Daoy (cell line): ENCODE measurements at regions not wholly inside any gene's neighbourhood (a gene's known extent, or its start where the extent isn't known, plus 50 kb on each side); places are given as distances from the start of the nearest gene placed in this dataset.
A peak's percentile ranks its signal among the peaks of the same experiment; 100 is the strongest.

ENCODE experiments used
- DNase-seq: peaks from one replicate; pipeline ENCODE4 v3.0.0-alpha.2; 2015; ENCODE audit warnings: low read depth

DNA sequence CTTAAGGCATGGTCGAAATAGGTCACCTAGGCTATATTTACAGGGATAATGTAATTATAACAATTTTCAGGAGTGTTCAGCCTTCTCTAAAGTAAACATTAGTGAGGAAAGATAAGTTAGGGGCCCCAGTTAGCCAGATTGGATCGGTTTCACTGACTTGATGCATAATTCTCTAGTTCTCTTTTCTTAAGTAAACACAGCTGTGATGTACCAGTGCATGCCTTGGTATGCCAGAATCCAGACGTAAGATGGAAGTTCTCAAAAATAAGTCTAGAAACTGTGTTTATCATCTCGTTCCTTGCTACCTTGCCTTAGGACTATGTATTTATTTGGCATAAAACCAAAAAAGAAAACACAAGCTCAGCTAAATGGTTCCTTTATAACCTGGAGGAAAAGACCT lies 442.2 kb upstream of the CLINT1 start:
- no peak for DNase-seq

DNA sequence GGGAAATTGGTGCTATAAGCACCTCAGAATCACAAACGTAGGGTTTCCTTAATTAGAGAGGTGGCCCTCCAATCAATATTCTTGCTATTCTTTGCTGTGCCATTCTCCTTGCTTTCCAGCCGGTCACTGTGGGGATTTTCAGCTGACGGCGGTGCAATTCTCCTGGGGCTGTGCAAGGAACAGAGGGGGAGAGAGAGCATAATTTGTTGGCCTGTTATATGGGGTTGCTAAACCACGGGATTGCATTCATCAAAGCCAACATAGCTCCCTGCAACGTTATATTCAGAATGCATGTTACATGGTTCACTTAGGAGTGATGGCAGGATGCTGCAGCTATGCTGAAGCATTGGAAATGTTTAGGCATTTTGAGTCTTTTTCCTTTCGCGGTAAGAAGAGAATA lies 441.3 kb upstream of the CLINT1 start:
- no peak for DNase-seq

GRCh38 chr5:158297002-158297527 lies 438.1 kb upstream of the CLINT1 start:
- no peak for DNase-seq

DNA sequence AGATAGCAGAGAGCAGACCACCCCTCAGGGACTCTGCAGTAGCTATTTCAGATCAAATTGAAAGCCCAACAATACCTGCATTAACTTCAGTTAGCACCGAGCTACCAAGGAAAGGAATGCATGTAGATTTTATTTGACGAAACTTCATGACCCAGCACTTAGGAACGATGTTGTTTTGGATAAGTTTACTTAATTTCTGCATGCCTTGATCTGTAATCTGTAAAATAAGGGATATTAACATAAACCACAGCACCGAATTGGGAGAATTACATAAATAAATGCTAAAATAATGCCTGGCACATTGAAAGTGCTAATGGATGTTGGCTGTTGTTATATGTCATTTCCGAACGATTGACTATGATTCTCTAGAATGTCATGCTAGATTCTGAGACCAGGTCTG lies 435.8 kb upstream of the CLINT1 start:
- DNase-seq: no peak

DNA sequence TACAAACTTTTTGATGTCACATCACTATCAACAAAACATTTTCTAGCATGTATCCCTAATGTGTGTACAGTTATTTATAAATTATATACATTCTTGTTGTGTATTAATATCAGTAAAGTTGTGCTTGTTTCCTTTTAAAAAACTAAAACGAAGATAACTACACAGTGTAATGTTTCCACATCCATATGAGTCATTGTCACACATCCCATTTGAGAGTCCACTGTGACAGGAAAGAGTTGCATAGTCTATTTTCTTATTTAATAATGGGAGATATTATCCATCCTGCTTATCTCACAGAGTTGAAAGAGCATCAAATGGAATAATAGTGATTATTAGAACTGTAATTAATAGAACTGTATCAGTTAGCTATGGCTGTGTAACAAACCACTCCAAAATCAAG lies 434.0 kb upstream of the CLINT1 start:
- no peak for DNase-seq

DNA sequence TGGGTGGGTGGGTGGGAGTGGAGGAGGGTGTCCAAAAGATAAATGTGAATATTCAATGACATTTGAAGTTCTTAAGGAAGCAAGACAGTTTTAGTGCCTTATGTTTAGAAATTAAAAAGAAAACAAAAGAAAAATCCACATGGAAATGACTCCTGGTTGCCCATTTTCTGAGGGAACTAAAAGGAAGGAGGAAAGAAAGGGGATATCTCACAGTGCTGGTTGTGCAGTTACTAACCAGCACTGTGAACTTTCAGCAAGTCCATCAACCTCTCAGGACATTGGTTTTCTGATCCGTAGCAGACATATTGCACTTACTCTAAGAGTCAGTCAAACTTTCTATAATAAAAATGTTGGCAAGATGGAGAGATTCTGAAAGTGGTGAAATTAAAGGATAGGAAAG lies 431.0 kb upstream of the CLINT1 start:
- no peak for DNase-seq

- DNase-seq: no peak
Measured at GRCh38 chr5:158288272-158288657, 429.3 kb upstream of the CLINT1 start.

GRCh38 chr5:158287643-158288271 lies 428.8 kb upstream of the CLINT1 start:
- peak; percentile 85 for DNase-seq

GRCh38 chr5:158286827-158287226 lies 427.9 kb upstream of the CLINT1 start:
- DNase-seq: no peak

DNA sequence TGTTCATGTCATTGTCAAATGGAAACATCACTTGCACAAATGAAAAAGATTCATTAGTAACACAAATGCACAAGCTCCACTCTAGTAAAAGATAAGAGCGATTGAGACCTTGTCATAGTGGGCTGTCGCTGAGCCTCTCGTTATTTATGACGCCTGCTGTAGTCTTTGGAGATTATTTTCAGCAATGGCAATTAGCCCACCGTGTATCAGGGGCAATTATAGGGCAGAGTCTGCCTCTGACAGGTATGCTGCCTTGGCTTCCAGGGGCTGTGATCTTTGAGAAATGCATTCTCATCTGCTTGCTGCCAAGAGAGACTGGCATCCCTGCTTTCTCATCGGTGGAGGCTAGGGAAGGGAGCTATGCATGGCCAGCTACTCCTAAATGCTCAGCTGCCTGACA lies 426.8 kb upstream of the CLINT1 start:
- no peak for DNase-seq

DNA sequence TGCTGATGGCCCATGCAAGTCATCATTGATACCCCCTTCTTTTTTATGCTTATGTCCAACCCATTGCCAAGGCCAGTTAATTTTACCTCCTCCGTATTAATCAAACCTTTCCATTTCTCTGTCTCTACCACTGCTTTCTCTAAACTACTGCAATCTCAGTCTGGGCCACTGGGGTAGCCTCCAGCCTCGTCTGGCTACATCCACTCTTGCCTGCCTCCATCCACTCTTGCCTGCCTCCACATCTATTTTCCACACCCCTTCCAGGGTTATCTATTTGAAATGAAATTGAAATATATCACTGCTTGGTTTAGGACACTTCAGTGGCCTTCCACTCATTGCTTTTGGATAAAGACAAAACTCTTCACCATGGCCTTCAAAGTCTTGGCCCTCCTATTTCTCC lies 425.3 kb upstream of the CLINT1 start:
- DNase-seq: no peak

DNA sequence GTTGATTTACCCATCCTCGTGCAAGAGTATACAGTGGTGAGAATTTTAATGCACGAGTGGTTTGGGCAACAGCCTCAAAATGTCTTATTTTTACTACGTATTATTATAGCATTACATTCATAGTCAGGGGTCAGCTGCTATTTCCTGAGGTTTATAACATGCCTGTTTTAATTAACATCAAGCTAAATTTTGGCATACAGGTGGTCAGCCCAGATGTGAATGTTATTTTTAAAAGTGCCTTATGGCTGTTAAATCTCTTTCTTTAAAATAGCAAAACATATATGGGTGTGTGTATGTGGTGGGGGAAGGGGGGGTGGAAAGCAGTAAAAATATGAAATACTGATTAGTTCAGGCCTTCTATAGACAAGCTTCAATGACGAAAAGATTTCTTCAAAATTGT lies 424.5 kb upstream of the CLINT1 start:
- DNase-seq: no peak

- DNase-seq: no peak
Measured at GRCh38 chr5:158278216-158278925, 419.4 kb upstream of the CLINT1 start.

DNA sequence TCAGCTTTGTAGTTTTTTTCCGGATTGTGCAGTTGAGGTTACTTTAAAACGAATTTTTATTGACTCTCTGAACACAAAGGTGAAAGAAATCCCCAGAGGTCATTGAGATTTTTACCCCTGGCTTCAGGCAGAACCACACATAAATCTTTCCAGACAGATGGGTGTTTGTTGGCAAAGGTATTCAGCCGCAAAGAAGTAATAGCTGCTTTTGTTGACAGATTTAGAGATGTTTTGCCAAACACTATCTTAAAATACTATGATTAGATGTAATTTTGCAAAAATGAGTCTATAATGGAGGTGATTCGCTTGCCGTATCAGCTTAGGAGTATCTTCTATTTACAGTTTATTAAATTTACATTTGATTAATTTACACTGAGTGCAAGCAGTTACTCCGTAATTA lies 418.3 kb upstream of the CLINT1 start:
- DNase-seq: no peak

GRCh38 chr5:158276692-158277091 lies 417.7 kb upstream of the CLINT1 start:
- no peak for DNase-seq

GRCh38 chr5:158275511-158275910 lies 416.6 kb upstream of the CLINT1 start:
- DNase-seq: no peak

- no peak for DNase-seq
Measured at GRCh38 chr5:158273035-158273434, 414.1 kb upstream of the CLINT1 start.

GRCh38 chr5:158272409-158272808 lies 413.5 kb upstream of the CLINT1 start:
- no peak for DNase-seq

- no peak for DNase-seq
Measured at GRCh38 chr5:158270996-158271554, 412.1 kb upstream of the CLINT1 start.

- DNase-seq: peak; percentile 13
Measured at GRCh38 chr5:158268286-158268685, 409.3 kb upstream of the CLINT1 start.

DNA sequence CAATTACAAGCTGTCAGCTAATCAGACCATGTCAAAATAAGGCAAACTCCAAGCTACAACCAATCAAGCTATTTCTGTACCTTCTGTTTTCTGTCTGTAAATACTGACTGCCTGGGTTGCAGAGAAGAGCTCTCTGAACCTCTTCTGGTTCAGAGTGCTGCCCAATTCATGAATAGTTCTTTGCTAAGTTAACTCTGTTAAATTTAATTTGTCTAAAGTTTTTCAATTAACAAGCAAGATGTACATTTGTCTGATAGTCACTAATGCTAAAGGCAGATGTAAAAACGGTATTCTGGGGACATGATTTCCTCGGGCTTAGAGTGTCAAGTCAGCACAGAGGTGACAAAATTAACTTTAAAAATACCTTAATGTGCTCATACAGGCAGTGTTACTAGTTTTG lies 408.3 kb upstream of the CLINT1 start:
- no peak for DNase-seq

GRCh38 chr5:158265931-158266700 lies 407.2 kb upstream of the CLINT1 start:
- DNase-seq: no peak

DNA sequence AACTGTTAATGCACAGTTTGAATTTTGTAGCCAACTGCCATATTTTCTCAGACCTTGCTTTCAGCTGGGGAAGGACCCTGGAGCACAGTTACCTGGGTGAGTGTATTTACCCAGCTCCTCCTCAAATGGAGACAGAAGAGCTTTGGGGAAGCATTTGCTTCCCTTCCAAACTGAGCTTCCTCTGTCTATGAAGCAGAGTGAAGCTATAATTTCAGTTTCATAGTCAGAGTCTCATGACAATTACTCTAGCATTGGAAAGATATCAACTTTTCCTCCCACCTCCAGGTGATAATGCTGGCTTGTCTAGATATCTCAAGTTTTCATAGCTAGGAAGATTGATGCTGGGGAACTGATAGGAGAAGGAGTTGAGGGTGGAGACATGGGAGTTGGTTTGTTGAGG lies 406.4 kb upstream of the CLINT1 start:
- DNase-seq: no peak
